ENCODE measurements at regions not wholly inside any gene's neighbourhood (a gene's known extent, or its start where the extent isn't known, plus 50 kb on each side); places are given as distances from the start of the nearest gene placed in this dataset.

- no peak for TF ChIP-seq POLR2A (IDR thresholded peaks at IDR 0.05; ENCODE audit: low read length)
- TF ChIP-seq GATA1 (IDR thresholded peaks at IDR 0.05; ENCODE audit: low read depth, low read length), result no peak
Measured at GRCh38 chr4:181967401-181967800, 275.8 kb upstream of the TENM3 start.

All from erythroblast (primary cell).